ENCODE measurements at regions not wholly inside any gene's neighbourhood (a gene's known extent, or its start where the extent isn't known, plus 50 kb on each side); places are given as distances from the start of the nearest gene placed in this dataset.

DNA sequence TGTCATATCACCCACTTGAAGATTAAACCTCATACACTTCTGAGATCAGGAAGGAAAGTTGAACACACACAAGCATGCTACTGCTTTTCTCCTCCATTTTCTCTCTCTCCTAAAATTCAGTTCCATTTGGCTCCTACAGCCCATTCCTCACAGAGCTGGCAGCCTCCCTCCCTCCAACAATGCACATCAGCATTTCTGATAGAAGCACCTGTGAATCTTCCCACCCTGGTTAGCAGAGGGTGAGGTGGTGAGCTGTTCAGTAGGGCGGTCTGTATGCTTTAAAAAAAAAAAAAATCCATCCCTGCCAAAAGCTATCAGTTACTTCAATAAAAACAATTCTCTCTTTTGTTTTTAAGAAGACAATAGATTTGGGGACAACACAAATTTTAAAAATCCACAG, 463.2 kb upstream of the KIF2A start:
- no peak for DNase-seq

DNA sequence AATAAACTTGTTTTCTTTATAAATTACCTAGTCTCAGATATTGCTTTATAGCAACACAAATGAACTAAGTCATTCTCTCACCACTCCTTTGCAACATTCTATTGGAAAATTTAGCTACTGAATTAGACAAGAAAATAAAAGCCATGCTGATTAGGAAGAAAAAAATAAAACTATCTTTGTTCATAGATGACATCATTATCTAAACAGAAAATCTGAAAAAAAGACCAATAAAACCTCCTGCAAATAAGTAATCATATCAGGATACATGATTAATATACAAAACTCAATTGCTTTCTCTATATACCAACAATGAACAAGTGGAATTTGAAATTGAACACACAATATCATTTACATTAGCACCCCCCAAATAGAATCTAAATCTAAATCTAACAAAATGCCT, 455.3 kb upstream of the KIF2A start:
- no peak for DNase-seq

DNA sequence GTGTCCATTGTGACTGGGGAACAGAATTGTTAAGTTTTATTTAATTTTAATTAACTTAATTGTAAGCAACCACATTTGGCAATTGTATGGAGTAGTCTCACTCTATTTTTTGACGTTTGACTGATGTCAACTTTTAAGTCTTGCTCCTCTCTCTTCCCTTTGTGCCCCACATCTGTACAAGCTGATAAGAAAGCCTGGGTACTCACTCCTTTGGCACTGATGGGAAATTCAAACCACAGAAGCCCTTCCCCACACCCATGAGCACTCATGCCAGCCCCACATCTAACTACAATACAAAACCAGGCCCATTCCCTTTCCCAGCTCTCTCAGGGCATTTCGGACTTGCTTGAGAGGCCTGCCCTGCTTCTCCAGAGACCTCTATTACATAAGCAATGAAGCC, 451.5 kb upstream of the KIF2A start:
- DNase-seq, result no peak

DNA sequence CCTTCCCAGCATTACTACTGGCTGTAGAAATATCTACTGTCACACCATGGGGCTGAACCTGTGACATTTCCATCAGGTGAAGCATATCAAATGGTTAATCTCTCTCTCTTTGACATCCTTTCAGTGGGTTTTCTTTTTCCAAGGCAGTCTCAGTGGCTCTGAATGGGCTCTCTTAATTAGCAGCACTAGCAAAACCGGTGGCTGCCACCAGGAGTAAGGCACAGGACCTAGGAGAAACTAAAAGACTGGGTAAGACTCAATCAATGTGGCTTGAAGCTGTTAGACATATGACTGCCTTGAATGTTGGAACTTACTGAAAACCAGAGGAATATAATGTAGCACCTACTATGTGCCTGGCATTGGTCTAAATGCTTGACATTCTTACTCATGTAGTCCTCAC, 445.0 kb upstream of the KIF2A start:
- DNase-seq, result no peak

DNA sequence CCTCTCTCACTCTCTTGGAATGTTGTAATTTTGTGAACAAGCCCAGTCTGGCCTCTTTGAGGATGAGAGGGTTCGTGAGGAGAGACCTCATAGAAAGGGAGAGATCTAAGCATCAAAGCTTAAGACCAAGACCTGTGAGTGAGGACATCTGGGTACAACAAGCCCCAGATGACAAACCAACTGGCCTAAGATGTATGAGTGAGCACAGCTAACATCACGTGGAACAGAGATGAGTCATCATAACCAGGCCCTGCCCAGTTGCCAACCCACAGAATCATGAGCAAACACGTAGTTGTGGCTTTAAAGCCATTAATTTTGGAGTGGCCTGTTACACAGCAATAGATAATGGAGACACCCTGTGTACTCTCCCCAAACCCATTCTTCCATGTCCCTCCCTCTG, 439.1 kb upstream of the KIF2A start:
- no peak for DNase-seq

DNA sequence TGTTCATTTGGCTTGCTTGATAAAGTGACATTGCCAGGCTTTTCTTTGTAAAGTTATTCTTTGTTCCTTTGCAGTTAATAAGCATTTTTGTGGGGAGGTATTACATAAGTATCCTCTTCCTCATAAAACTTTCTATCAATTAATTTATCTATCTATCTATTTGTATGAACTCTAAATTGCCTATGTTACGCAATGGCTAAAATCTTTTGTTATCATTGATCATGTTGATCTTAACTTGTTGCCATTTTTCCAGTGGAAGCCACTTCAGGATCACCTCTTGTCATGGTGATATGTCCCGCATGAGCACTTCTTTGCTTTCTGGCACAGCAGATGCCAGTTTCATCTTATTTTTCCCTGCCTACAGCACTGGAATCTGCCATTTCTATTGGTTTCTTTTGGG, 436.7 kb upstream of the KIF2A start:
- no peak for DNase-seq

DNA sequence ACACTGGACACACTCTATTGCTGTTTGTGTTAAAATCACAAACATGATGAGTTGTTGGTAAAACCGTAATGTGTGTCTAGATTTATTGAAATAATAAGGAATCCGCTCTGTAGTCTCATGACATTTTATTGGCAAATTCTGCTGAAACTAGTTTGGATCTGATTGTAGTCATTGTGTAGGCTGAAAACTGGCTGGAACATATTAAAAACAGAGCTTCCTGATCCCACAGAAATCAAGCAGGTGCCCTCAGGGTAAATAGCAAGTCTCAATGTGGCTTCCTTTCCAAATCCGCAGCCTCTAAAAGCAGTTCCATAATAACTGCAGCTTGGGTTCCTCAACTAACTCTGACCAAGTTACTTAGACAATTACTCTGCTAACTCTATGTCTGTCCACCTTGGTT, 427.5 kb upstream of the KIF2A start:
- no peak for DNase-seq

DNA sequence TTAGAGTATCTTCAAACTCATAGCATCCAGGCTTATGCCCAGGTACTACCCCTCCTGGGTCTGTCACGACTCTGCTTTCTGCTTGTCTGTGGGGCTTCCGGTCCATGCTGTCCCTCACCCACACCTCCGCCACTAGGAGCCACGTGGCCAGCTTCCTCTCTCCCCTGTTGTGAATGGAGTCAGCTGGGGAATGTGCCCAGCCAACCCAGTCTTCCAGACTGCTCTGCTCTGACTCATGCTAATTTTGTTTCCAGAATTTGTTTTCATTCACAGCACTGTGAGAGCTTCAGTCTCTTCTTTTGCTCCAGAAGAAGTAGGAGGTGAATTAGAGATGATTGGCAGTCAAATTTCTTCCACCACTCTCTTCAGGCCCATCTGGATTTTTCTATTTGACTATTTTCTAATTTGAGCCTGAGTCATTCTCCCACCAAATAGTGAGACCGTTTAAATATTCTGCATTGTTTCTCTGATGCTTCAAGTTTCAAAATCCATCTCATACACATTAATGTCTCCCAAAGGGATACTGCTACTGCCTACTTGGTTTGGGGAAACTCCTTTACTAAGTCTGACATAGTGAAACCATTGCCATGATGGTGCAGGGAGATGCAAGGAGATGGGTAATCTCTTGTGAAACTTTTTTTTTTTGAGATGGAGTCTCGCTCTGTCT, 424.1 kb upstream of the KIF2A start:
- DNase-seq, result no peak

DNA sequence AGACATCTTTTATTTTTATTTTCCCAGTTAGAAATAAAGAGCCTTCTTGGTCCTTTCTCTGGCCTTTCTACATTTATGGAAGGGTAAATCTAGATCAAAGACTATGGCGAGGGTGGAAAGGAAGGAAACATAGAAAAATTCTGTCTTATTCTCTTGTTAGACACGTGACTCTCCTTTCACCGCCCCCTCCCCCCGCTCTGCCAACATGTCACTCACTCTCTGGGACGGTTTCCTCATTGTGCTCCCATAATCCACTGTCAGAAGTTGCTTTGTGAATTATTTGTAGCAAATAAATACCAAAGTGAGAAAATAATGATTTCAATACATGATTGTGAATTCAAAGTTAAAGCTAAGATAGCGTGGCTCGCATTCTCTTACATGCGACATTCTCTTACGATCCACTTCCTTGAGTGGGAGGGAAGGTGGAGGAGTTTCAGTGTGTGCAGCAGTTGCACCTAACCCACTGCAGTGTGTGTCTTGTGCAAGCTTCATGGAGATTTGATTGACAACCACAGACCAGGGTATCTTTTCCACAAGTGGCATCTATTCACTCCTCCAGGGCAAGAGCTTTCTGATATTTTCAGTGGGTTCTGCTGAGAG, 423.0 kb upstream of the KIF2A start:
- DNase-seq, result no peak

DNA sequence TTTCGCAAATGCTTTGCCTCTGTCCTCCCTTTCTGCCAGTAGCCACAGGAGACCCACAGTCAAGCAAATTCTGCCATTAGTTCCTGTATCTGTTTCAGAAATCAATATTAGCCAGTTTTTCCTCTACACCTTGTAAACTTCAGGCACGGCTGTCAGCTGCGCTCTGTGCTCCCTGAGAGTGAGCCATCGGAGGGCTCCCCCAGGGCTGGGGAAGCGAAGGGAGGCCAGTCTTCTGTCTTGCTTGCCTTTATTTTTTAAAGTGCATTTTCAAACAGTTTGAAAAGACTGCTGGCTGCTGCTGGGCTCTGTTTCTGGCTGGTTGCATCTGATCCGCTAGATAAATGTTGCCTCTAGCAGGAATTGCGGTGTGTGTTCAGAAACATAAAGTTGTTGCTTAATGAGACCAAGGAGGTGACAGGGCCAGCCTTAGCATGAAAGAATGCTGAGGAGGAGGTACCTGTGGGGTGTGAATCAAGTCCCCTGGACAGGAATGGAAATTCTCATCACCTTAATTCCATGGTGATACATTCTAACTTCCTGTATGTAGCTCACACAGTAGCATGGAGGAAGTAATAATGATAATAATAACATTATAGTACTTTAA, 421.7 kb upstream of the KIF2A start:
- no peak for DNase-seq

DNA sequence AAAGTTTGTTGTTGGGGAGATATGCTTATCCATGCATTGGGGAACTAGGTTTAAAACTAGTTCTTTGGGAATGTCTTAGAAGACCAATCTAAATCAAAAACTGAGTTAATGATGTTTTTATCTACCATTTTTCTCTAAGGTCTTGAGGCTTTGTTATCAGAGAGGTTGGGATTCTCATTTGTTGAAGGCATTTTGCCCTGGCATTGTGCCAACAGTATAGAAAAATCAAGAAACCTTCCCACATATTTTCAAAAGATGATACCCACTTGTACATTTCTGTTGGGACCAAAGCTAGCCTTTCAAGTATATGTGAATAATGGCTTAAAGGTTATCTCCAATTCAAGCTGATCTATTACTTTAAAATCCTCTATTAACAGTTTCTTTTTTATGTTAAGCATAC, 419.8 kb upstream of the KIF2A start:
- DNase-seq, result no peak

DNA sequence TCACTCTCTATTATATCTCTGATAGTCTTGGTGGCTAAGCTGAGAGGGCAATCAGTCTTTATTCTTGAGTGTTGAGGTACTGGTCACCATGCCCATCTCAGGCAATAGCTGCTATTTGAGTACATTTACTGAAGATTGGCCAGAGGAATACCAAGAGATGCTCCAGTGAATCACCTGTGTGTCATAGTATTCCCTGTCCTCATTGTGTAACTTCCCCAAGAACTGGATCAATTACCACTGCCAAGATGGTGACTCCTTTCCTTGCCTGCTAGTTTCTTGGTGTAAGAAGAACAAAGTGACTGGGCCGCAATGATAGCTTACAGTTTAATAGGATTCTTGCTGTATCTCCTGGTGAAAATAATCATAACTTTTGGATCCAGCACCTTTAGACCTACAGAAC, 418.7 kb upstream of the KIF2A start:
- no peak for DNase-seq

DNA sequence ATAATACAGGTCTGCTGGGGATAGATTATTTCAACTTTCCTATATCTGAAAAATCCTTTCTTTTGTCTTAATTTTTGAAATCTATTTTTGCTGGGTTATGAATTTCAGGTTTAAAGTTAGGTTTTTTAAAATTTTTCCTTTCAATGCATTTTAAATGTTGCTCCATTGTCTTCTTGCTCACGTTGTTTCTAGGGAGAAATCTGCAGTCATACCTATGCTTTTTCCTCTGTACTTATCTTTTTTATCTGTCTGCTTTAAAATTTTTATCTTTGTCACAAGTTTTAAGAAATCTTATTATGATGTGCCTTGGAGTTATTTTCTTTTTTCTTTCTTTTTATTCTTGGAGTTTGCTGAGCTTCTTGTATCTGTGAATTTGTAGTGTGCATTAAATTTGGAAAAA, 412.0 kb upstream of the KIF2A start:
- no peak for DNase-seq

DNA sequence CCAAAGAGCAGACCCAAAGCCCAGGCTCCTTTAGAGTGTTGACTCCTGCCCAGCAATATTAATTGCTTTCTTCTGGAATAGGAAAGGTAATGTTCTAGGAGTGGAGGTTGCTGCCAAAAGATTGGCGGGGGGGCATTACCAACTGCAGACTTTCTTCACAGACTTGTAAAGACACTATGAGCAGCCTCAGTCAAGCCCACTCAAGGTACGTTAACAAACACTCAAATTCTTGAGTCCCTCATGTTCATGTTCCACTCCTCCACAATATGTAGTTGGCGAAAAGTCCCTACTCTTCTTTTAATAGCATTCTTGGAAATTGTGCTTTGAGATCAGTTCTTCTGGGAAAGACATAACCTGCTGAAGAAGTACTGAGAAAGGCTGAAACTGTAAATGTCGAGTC, 409.2 kb upstream of the KIF2A start:
- no peak for DNase-seq

DNA sequence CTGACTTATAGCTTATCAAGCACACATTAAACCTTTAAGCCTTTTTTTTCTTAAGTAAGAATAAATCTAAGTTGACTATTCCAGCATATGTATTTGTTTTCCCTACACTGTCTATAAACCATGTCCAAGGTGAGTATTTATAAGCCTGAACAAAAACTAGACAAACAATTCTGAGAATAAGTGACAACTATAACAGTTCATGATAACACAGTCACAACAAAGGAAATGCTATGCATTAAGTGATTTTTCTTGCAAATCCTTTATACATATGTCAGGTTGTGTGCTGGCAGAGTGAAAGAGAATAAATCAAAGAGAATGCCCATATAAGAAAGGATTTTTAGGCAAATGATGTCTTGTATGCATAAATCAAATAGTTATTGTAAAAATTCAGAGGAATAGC, 408.8 kb upstream of the KIF2A start:
- no peak for DNase-seq

DNA sequence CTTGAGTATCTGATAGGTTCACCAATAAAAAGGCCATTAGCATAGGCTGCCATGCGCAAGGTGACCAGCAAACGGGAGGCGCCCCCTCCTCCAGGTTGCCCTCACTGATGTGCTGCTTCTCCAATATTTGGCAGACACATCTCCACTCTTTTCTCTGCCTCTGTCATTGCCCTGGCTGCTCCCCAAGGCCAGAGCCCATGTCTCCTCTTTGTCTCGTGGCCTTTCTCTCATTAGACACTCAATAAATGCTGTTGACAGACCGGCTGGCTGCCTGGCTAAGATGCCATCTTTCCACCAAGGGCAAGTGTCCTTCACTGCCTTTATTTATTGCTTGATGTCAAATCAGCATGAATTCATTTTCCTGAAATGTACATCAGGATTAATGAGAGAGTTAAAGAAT, 404.0 kb upstream of the KIF2A start:
- no peak for DNase-seq

DNA sequence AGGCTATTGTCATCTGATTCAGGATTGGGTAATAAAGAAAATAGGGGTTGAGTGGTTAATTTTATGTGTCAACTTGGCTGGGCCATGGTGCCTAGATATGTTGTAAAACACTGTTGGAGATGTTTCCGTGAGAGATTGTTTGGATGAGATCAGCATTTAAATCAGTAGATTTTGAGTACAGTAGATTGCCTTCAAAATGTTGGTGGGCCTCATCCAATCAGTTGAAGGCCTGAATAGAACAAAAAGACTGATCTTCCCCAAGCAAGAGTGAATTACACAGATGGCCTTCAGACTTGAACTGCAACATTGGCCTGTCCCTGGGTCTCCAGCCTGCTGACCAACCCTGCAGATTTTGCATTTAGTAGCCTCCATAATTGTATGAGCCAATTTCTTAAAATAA, 401.3 kb upstream of the KIF2A start:
- no peak for DNase-seq

DNA sequence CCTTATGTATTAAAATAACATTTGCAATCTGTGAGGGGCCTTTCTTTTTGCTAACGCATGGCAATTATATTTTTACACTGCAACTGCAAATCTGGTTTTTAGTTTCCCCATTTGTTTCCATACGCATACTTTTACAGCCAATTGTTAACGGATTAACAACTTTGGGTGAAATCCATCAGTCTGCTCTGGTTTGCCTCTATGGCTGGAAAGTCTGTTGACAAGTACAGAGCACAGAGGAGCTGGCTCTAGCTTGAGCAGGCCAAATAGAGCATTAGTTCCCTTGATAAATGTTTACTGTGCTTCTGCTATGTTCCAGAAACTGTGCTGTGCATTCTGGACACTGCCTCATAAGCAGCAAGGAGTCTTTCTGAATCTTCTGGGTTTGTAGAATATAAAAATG, 400.4 kb upstream of the KIF2A start:
- no peak for DNase-seq

DNA sequence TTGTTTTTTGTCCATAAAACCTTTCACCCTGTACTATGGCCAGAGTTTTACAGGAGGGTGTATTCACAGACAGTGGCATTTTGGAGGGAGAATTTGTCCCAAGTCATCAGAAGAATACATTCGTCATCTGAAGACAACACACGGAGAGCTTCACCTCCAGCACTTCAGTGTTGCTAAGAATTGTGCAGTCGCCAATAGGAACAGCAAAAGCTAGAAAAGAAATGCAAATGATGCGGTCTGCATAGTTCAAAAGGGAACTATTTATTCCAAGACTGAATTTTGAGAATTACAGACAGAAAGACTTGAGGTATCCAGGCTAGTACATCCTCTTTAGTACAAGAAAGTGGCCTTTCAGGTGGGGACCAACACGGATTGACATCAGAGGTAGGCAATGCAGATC, 399.2 kb upstream of the KIF2A start:
- no peak for DNase-seq

DNA sequence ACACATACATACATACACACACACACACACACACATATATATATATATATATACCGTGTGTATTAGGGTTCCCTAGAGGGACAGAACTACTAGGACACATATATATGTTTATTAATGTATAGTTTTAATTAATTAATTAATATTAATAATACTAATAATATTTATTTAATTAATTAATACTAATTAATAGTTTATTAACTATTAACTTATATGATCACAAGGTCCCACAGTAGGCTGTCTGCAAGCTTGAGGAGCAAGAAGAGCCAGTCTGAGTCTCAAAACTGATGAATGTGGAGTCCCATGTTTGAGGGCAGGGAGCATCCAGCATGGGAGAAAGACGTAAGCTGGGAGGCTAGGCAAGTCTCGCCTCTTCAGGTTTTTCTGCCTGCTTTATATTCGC, 398.0 kb upstream of the KIF2A start:
- no peak for DNase-seq

DNA sequence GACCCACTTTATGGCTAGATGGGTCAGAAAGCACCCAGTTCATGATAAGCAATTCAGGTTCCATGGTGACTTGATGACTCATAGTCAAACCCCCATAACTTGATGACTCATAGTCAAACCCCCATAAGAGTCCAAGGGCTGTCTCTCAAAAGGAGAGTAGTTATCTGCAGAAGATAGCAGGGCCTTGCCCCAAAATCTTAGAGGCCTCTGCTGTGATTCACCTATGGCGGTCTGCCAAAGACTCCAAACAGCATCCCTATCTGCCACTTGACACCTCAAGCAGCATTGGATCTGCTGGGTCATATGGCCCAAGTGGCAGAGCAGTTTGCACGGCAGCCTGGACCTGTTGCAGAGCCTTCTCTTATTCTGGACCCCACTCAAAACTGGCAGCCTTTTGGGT, 395.2 kb upstream of the KIF2A start:
- no peak for DNase-seq

DNA sequence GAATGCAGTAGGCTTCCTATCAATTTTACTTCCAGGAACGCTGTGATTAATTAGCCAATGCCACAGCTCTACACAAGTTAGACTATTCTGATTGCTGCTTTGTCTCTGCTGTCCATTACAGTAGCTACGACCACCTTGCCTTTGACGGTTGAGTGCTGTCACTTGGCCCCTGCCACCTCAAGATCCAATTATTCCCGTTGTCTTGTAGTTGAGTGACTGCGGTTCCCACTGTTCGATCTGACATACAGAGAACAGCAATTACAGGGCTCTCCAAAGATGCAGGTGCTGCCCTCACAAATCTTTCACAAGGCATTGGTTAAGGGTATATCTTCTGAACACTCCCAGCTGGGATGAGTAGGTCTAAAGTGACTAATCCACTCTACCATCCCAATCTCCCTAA, 393.4 kb upstream of the KIF2A start:
- no peak for DNase-seq

DNA sequence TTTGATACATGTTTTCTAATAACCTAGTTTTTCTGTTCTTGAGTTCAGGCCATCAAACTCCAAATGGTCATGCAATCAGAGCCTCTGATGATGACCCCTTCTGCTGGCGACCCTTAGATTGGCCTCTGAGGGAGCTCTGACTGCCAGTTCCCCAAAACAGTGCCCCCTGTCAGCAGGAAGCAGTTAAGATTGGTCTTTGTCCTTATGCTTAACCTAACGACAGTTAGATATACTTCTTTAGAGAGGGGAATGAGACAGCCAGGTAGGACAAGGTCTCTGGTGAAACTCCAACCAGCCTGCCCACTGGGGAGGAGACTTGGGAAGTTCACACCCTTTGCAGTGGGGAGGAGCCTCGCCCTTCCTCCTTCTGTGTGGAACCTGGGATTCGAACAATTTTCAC, 390.4 kb upstream of the KIF2A start:
- DNase-seq, result no peak

DNA sequence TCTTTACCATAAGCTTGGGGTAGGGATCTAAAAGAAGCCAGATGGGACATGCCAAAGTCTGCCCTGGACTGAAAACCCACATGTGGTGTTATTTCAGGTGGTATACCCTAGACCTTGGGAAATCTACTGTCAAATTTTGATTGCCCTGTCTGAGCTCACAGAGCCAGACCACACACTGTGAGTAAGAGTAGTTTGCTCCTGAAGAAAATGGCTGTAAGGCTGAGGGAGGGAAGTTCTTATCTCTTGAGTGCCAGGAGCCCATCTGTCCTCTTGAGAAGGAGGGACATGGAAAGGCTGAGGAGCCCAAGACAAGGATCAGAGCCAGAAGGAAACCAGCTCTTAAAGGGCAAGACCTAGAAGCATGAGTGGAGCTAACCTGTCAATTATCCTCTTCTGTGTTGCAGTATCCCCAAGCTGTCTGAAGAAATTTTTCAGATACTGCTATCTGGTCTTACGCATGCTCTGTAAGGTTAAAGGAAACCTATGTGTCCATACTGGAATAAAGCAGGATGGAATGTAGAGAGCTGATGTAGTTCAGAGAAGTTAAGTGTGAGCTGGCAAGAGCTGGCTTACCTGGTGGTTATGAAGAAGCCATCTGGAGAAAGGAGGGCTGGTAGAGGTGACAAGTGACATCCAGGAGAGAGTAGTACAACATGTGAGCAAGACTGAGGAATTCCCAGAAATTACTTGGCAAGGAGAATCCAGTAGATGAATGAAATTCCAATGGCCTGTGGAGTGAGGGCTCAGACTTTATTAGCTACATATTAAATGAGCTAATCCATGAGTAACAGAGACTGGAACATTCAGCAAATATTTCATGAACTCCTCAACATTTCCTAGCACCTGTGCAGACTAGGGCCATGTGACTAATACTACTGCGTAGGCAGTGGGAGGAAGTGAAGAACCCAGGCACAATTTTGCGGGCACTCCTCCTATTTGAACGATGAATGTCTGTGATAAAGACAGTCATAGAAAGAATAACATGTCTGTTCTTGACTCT, 389.1 kb upstream of the KIF2A start:
- no peak for DNase-seq
